OCI-LY3 (cell line): ENCODE measurements at regions not wholly inside any gene's neighbourhood (a gene's known extent, or its start where the extent isn't known, plus 50 kb on each side); places are given as distances from the start of the nearest gene placed in this dataset.

Experiments
- H2AFZ ChIP-seq: fragments of 200-600, 300-600 bp; shearing (Covaris generic); 2 replicates; pipeline ENCODE4 v1.6.0; 2014; ENCODE audit warnings: antibody characterized with exemption, low read depth, low read length
- H3K27ac ChIP-seq: fragments of 200-600, 300-600 bp; sonication (generic); 2 replicates; pipeline ENCODE4 v1.5.1; 2014; ENCODE audit warnings: mild to moderate bottlenecking, low read length, moderate library complexity, mixed read lengths
- H3K27me3 ChIP-seq: fragments of 200-600, 300-600 bp; sonication (generic); 2 replicates; pipeline ENCODE4 v1.6.1; 2014; ENCODE audit warnings: low read depth, low read length, mixed read lengths
- H3K36me3 ChIP-seq: fragments of 200-600, 300-600 bp; sonication (generic); replicated peaks from 2 replicates; pipeline ENCODE3; 2014; ENCODE audit warnings: low read depth, low read length, mixed read lengths
- H3K4me1 ChIP-seq: fragments of 300-600, 200-600 bp; sonication (generic); 2 replicates; pipeline ENCODE4 v1.6.1; 2014; ENCODE audit warnings: low read length, mixed read lengths
- H3K4me2 ChIP-seq: fragments of 200-600, 300-600 bp; sonication (generic); 2 replicates; pipeline ENCODE4 v1.6.1; 2014; ENCODE audit warnings: low read length, mixed read lengths
- H3K4me3 ChIP-seq: fragments of 300-600, 200-600 bp; sonication (generic); 2 replicates; pipeline ENCODE4 v1.5.1; 2014; ENCODE audit warnings: antibody characterized with exemption, mild to moderate bottlenecking, low read length, moderate library complexity
- H3K79me2 ChIP-seq: fragments of 300-600, 200-600 bp; shearing (Covaris generic); 2 replicates; pipeline ENCODE4 v1.6.1; 2014; ENCODE audit warnings: mild to moderate bottlenecking, low read length, mixed read lengths
- H3K9ac ChIP-seq: fragments of 300-600, 200-600 bp; shearing (Covaris generic); 2 replicates; pipeline ENCODE4 v1.6.0; 2014; ENCODE audit warnings: mild to moderate bottlenecking, low read length, moderate library complexity
- H3K9me3 ChIP-seq: fragments of 200-600, 300-600 bp; shearing (Covaris generic); 2 replicates; pipeline ENCODE4 v1.6.1; 2014; ENCODE audit warnings: low read length, mixed read lengths; ENCODE audit not compliant: insufficient read depth
- H4K20me1 ChIP-seq: fragments of 200-600, 300-600 bp; sonication (generic); 2 replicates; pipeline ENCODE4 v1.6.1; 2016; ENCODE audit warnings: low read length, mixed read lengths; ENCODE audit not compliant: insufficient read depth
- CTCF ChIP-seq: fragments of 200-600, 300-600 bp; sonication (generic); IDR thresholded peaks from 2 replicates; pipeline ENCODE4 v1.5.1; 2014; ENCODE audit warnings: antibody characterized with exemption, low read length, low read depth
- EZH2phosphoT487 ChIP-seq: fragments of 200-600 bp; shearing (Covaris generic); IDR thresholded peaks from 2 replicates; pipeline ENCODE4 v1.6.1; 2018; ENCODE audit warnings: antibody characterized with exemption, mixed run types, low read depth

GRCh38 chr19:29016353-29016752 is 196.6 kb downstream of the UQCRFS1 start:
- Histone ChIP-seq H3K4me1 (no peaks in the 10 kb centered on the region), H3K27me3 (peaks cover 11% of the 10 kb centered on the region; the same call in 1 of the 2 replicates), H2AFZ (no peak overlapping the region), H3K9ac (no peak overlapping the region), H3K79me2 (no peaks in the 10 kb centered on the region), H3K4me2 (no peak overlapping the region), H3K4me3 (no peak overlapping the region), H4K20me1 (no peaks in the 10 kb centered on the region; the same call in 1 of the 2 replicates), H3K9me3 (no peaks in the 10 kb centered on the region), H3K36me3 (no peaks in the 10 kb centered on the region), H3K27ac (no peak overlapping the region)
- TF ChIP-seq EZH2phosphoT487 (no peak), CTCF (no peak)

GRCh38 chr19:29015569-29015968 is 197.4 kb downstream of the UQCRFS1 start:
- Histone ChIP-seq H3K9me3 (no peaks in the 10 kb centered on the region), H3K4me3 (no peak overlapping the region), H3K27me3 (peaks cover 17% of the 10 kb centered on the region; the same call in 1 of the 2 replicates), H3K79me2 (no peaks in the 10 kb centered on the region), H4K20me1 (no peaks in the 10 kb centered on the region; the same call in 1 of the 2 replicates), H3K36me3 (no peaks in the 10 kb centered on the region), H3K4me1 (no peaks in the 10 kb centered on the region), H3K4me2 (no peak overlapping the region), H3K27ac (no peak overlapping the region), H2AFZ (no peak overlapping the region), H3K9ac (no peak overlapping the region)
- TF ChIP-seq CTCF, result no peak
- TF ChIP-seq EZH2phosphoT487, result no peak

- Histone ChIP-seq H3K9ac (no peak overlapping the region), H3K4me2 (no peak overlapping the region), H2AFZ (no peak overlapping the region), H3K9me3 (no peaks in the 10 kb centered on the region), H3K27ac (no peak overlapping the region), H3K4me3 (no peak overlapping the region), H4K20me1 (no peaks in the 10 kb centered on the region; the same call in 1 of the 2 replicates), H3K36me3 (no peaks in the 10 kb centered on the region), H3K27me3 (peaks cover 17% of the 10 kb centered on the region; the same call in 1 of the 2 replicates), H3K4me1 (no peaks in the 10 kb centered on the region), H3K79me2 (no peaks in the 10 kb centered on the region)
- no peak for TF ChIP-seq EZH2phosphoT487
- TF ChIP-seq CTCF, result 0 out of 2 replicates have a peak, but pooled peaks have one; percentile 10
Measured at GRCh38 chr19:29014857-29015436, 198.0 kb downstream of the UQCRFS1 start.

DNA sequence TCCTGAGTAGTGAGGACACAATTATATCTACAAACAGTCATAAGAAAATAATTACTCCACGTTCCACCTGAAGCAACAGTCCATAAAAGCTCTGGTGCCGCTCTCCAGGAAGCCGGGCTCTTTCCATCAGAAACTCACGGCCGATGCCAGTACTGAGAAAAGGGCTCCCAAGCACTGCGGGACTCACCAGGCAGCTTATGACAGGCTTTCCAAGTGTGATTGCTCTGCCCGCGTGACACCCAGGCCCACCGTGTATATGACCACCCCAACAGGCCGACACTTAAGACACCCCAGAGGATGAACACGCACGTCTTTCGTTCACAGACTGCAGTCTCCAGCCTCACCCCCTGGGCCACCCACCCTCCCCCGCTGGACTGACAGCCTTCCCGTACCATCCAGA is 199.0 kb downstream of the UQCRFS1 start:
- Histone ChIP-seq H3K27ac (no peak overlapping the region), H3K79me2 (no peaks in the 10 kb centered on the region), H4K20me1 (no peaks in the 10 kb centered on the region; the same call in 1 of the 2 replicates), H3K4me2 (no peak overlapping the region), H3K36me3 (no peaks in the 10 kb centered on the region), H3K4me1 (no peaks in the 10 kb centered on the region), H3K9ac (no peak overlapping the region), H3K9me3 (no peaks in the 10 kb centered on the region), H3K4me3 (no peak overlapping the region), H2AFZ (no peak overlapping the region), H3K27me3 (peaks cover 17% of the 10 kb centered on the region; the same call in 1 of the 2 replicates)
- no peak for TF ChIP-seq EZH2phosphoT487
- TF ChIP-seq CTCF, result no peak
